ENCODE measurements at regions not wholly inside any gene's neighbourhood (a gene's known extent, or its start where the extent isn't known, plus 50 kb on each side); places are given as distances from the start of the nearest gene placed in this dataset.

DNA sequence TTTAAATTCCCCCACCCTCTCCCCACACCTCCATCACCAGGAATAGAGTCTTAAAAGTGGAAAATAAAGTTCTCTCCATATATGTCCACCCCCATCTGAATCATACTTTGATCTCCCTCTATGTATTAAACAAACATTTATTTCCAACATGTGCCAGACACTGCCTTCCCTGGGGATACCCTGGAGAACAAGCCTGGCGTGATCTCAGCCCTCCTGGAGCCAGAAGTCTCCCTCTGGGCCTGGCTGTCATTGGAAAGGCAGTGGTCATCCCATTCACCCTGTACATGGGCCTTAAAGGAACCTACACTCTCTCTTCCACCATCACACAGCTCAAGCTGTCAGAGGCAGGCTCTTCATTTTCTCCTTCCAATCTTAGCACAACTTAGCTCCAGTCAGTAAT lies 143.6 kb downstream of the EMP1 start:
- Histone ChIP-seq H3K36me3 (no peaks in the 10 kb centered on the region), H3K9me3 (replicated peaks) (no peaks in the 10 kb centered on the region), H3K27me3 (ENCODE audit: low read depth) (peaks cover 16% of the 10 kb centered on the region), H3K27ac (replicated peaks) (no peak overlapping the region), H3K4me3 (no peak overlapping the region), H3K4me1 (no peaks in the 10 kb centered on the region)
- TF ChIP-seq, protein P1, sequence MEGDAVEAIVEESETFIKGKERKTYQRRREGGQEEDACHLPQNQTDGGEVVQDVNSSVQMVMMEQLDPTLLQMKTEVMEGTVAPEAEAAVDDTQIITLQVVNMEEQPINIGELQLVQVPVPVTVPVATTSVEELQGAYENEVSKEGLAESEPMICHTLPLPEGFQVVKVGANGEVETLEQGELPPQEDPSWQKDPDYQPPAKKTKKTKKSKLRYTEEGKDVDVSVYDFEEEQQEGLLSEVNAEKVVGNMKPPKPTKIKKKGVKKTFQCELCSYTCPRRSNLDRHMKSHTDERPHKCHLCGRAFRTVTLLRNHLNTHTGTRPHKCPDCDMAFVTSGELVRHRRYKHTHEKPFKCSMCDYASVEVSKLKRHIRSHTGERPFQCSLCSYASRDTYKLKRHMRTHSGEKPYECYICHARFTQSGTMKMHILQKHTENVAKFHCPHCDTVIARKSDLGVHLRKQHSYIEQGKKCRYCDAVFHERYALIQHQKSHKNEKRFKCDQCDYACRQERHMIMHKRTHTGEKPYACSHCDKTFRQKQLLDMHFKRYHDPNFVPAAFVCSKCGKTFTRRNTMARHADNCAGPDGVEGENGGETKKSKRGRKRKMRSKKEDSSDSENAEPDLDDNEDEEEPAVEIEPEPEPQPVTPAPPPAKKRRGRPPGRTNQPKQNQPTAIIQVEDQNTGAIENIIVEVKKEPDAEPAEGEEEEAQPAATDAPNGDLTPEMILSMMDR (IDR thresholded peaks at IDR 0.05; ENCODE audit: borderline replicate concordance), result no peak
- intact Hi-C loops (cut with micrococcal nuclease), result no loop called here
- no peak for DNase-seq

DNA sequence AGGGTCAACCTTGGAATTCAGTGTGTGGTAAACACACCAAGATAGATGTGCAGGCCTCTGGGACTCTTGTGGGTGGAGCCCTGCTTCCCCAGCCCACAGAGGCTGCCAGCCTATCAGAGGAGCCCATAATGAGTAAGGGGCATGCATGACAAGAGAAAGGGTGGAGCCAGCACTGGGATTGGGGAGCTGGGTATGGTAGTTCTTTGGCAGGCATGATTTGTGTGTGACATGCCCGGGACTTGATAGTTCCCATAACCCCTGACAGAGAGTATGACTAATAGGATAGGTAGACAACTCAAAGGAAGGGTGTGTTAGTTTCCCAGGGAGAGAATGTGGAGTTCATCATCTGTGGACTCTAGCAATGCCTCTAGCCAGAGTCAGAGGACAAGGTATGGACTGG lies 143.0 kb downstream of the EMP1 start:
- H3K9me3 ChIP-seq (replicated peaks), result no peaks in the 10 kb centered on the region
- H3K36me3 ChIP-seq, result no peaks in the 10 kb centered on the region
- H3K27ac ChIP-seq (replicated peaks), result no peak overlapping the region
- no peaks in the 10 kb centered on the region for H3K4me1 ChIP-seq
- peaks cover 14% of the 10 kb centered on the region for H3K27me3 ChIP-seq (ENCODE audit: low read depth)
- DNase-seq, result no peak
- no peak overlapping the region for H3K4me3 ChIP-seq
- intact Hi-C loops (cut with micrococcal nuclease), result no loop called here
- TF ChIP-seq, protein P1 (IDR thresholded peaks at IDR 0.05; ENCODE audit: borderline replicate concordance), result no peak

DNA sequence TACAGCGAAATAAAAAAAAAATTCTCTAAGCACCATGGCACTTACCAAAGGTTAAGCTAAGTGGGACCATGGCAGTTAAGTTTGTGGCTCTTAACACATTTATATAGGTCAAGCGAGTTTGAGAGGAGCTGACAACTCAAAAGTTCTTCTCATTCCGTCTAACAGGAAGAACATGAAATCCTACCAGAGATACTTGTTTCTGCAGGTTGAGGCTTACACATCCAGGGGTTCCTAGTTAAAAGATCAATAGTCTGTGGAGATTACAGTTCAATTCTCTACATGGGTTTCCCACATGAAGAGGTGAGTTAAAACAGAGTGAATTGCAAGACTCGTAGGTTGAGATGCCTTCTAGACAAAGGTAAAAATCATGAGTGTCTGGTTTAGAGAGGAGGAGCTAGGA lies 142.6 kb downstream of the EMP1 start:
- H3K9me3 ChIP-seq (replicated peaks), result no peaks in the 10 kb centered on the region

DNA sequence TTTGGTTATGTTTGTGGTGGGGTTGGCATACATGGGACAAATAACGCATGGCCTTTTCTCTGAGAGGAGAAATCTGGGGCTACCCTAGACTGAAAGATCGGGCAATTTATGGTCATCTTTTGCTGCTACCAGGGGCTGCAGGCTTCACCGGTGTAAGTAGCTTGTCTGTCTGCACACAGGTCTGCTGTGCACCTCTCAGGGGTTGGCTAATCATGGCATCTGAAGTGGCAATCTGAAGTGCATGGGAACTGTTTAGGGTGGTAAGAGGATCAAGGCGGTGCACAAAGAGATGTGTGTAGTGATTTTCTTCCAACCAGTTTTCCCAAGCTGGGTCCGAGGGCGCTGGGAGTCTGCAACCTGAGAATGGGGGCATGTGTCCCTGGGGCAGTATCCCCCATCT lies 141.3 kb downstream of the EMP1 start:
- H3K36me3 ChIP-seq, result no peaks in the 10 kb centered on the region
- H3K4me3 ChIP-seq, result no peak overlapping the region
- intact Hi-C loops (cut with micrococcal nuclease), result no loop called here
- TF ChIP-seq, protein P1 (IDR thresholded peaks at IDR 0.05; ENCODE audit: borderline replicate concordance), result no peak
- no peaks in the 10 kb centered on the region for H3K4me1 ChIP-seq
- no peak for DNase-seq
- H3K27ac ChIP-seq (replicated peaks), result no peak overlapping the region
- H3K9me3 ChIP-seq (replicated peaks), result no peaks in the 10 kb centered on the region
- peaks cover 18% of the 10 kb centered on the region for H3K27me3 ChIP-seq (ENCODE audit: low read depth)

More for the DNA sequence above, 142.6 kb downstream of the EMP1 start:
- DNase-seq, result no peak
- Histone ChIP-seq H3K27ac (replicated peaks) (no peak overlapping the region), H3K4me1 (no peaks in the 10 kb centered on the region), H3K36me3 (no peaks in the 10 kb centered on the region), H3K4me3 (no peak overlapping the region), H3K27me3 (ENCODE audit: low read depth) (peaks cover 19% of the 10 kb centered on the region)
- TF ChIP-seq, protein P1 (IDR thresholded peaks at IDR 0.05; ENCODE audit: borderline replicate concordance), result no peak
- intact Hi-C loops (cut with micrococcal nuclease), result no loop called here

DNA sequence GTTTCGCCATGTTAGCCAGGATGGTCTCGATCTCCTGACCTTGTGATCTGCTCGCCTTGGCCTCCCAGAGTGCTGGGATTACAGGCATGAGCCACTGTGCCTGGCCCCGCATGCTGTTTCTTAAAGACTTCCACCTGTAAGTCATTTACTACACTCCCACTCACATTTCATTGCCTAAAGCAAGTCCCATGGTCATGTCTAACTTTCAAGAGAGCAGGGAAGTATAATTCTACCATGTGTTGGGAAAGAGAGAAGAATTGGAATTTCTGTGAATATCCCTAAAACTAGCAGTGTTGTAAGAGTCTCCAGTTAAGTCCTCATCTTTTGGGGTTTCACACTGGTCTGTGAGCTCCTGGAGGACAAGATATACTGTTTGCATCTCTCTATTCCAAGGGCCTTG lies 139.7 kb downstream of the EMP1 start:
- H3K4me1 ChIP-seq, result no peaks in the 10 kb centered on the region
- no peak for DNase-seq
- intact Hi-C loops (cut with micrococcal nuclease), result no loop called here
- TF ChIP-seq, protein P1 (IDR thresholded peaks at IDR 0.05; ENCODE audit: borderline replicate concordance), result no peak
- peaks cover 12% of the 10 kb centered on the region for H3K9me3 ChIP-seq (replicated peaks)
- H3K27me3 ChIP-seq (ENCODE audit: low read depth), result peaks cover 13% of the 10 kb centered on the region
- H3K4me3 ChIP-seq, result no peak overlapping the region
- H3K36me3 ChIP-seq, result no peaks in the 10 kb centered on the region
- no peak overlapping the region for H3K27ac ChIP-seq (replicated peaks)

DNA sequence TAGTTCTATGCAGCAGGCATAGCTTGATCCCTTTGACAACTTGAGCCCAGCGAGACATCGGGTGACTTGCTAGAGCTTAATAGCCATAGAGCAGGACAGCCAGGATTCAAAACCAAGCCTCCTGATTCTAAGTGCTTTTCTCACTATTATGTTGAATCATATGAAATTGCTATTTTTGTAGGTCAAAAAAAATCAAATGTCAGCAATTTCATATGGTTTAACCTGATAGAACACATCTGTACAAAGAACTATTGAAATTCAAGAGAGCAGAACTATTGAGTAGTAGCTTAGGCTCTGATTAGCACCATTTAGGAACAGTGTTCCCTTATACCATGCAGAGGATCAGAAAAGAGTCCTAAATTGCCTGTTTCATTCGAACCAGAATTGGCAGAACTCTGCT lies 132.0 kb downstream of the EMP1 start:
- TF ChIP-seq, protein P1 (IDR thresholded peaks at IDR 0.05; ENCODE audit: borderline replicate concordance), result no peak
- H3K9me3 ChIP-seq (replicated peaks), result peaks cover 20% of the 10 kb centered on the region
- intact Hi-C loops (cut with micrococcal nuclease), result no loop called here

More for the DNA sequence above, 132.0 kb downstream of the EMP1 start:
- Histone ChIP-seq H3K36me3 (no peaks in the 10 kb centered on the region), H3K4me3 (no peak overlapping the region), H3K27ac (replicated peaks) (no peak overlapping the region), H3K4me1 (no peaks in the 10 kb centered on the region), H3K27me3 (ENCODE audit: low read depth) (peaks cover 40% of the 10 kb centered on the region)
- no peak for DNase-seq
